Nephron (organoid): ENCODE measurements at regions not wholly inside any gene's neighbourhood (a gene's known extent, or its start where the extent isn't known, plus 50 kb on each side); places are given as distances from the start of the nearest gene placed in this dataset.

ENCODE experiments used
- H3K27ac Mint-ChIP-seq, 3 experiments: 2 replicates each; pipeline ENCODE4 v1.8.0; 2020; ENCODE audit warnings: mixed read lengths in 3 of 3, mild to moderate bottlenecking in 2 of 3, moderate library complexity in 1 of 3
- H3K27me3 Mint-ChIP-seq: 2 replicates; pipeline ENCODE4 v1.8.0; 2021; ENCODE audit warnings: low read depth, mild to moderate bottlenecking, moderate library complexity, mixed read lengths
- H3K36me3 Mint-ChIP-seq: 2 replicates; pipeline ENCODE4 v1.8.0; 2020; ENCODE audit warnings: low read depth, mixed read lengths
- H3K4me1 Mint-ChIP-seq: 2 replicates; pipeline ENCODE4 v1.8.0; 2020; ENCODE audit warnings: mixed read lengths
- H3K4me3 Mint-ChIP-seq, 3 experiments: 2 replicates each; pipeline ENCODE4 v1.8.0; 2020; ENCODE audit warnings: mild to moderate bottlenecking in 3 of 3, mixed read lengths in 3 of 3, moderate library complexity in 2 of 3
- H3K9me3 Mint-ChIP-seq: 2 replicates; pipeline ENCODE4 v1.8.0; 2020; ENCODE audit warnings: mixed read lengths
- TF ChIP-seq, protein P1 (sequence below), 3 experiments: fragments of 200-600 bp; sonication (generic); IDR thresholded peaks; one replicate each; pipeline ENCODE4 v1.5.0; 2021; ENCODE audit warnings: antibody characterized with exemption in 3 of 3; ENCODE audit not compliant: unreplicated experiment in 3 of 3

DNA sequence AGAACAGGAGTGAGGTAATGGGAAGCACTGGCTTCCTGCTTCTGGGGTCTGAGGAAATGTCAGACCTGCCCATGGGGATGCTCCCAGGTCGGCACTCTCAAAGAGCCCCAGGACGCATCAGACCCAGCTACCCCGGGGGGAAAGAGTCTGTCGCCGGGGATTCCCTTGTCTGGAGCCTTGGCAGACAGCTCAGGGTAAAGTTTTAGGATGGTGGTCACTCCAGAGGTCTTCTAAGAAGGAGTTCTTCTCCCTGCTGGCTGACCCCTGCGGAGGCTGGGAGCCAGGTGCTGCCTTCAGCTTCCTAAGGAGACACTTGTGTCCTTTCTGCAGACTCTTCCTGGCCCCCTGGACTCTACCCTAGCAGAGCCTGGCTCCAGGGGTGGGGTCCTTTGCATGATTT is 61.9 kb upstream of the PSEN2 start:
- Mint-ChIP-seq H3K9me3 (no peaks in the 10 kb centered on the region), H3K4me3 (no peak overlapping the region), H3K36me3 (no peaks in the 10 kb centered on the region), H3K27me3 (peaks cover 15% of the 10 kb centered on the region), H3K4me1 (peaks cover 10% of the 10 kb centered on the region), H3K27ac (no peak overlapping the region)
- TF ChIP-seq, protein P1, sequence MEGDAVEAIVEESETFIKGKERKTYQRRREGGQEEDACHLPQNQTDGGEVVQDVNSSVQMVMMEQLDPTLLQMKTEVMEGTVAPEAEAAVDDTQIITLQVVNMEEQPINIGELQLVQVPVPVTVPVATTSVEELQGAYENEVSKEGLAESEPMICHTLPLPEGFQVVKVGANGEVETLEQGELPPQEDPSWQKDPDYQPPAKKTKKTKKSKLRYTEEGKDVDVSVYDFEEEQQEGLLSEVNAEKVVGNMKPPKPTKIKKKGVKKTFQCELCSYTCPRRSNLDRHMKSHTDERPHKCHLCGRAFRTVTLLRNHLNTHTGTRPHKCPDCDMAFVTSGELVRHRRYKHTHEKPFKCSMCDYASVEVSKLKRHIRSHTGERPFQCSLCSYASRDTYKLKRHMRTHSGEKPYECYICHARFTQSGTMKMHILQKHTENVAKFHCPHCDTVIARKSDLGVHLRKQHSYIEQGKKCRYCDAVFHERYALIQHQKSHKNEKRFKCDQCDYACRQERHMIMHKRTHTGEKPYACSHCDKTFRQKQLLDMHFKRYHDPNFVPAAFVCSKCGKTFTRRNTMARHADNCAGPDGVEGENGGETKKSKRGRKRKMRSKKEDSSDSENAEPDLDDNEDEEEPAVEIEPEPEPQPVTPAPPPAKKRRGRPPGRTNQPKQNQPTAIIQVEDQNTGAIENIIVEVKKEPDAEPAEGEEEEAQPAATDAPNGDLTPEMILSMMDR (IDR thresholded peaks at IDR 0.05; ENCODE audit: unreplicated experiment in 3 of 3) = no peak

DNA sequence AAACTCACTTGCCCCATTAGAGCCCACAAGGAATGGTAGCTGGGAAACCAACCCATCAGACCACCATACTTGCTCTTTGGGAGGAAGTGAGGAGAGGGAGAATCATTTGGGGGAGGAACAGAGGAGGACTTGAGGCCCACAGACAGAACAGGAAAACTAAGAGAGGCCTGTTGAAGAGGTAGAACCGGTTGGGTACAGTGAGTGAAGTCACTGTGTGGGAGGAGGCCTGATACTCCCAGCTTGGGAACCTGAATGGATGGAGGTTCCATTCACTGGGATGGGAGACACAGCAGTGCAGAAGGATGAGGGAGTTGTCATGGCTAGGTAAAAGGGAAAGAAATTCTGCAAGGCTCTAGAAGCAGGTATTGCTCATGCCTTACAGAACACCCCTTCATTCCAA is 63.4 kb upstream of the PSEN2 start:
- Mint-ChIP-seq H3K9me3 (no peaks in the 10 kb centered on the region), H3K4me3 (no peak overlapping the region), H3K4me1 (peaks cover 10% of the 10 kb centered on the region), H3K27ac (no peak overlapping the region), H3K36me3 (no peaks in the 10 kb centered on the region), H3K27me3 (peaks cover 15% of the 10 kb centered on the region)
- TF ChIP-seq, protein P1 (IDR thresholded peaks at IDR 0.05; ENCODE audit: unreplicated experiment in 3 of 3) = no peak

DNA sequence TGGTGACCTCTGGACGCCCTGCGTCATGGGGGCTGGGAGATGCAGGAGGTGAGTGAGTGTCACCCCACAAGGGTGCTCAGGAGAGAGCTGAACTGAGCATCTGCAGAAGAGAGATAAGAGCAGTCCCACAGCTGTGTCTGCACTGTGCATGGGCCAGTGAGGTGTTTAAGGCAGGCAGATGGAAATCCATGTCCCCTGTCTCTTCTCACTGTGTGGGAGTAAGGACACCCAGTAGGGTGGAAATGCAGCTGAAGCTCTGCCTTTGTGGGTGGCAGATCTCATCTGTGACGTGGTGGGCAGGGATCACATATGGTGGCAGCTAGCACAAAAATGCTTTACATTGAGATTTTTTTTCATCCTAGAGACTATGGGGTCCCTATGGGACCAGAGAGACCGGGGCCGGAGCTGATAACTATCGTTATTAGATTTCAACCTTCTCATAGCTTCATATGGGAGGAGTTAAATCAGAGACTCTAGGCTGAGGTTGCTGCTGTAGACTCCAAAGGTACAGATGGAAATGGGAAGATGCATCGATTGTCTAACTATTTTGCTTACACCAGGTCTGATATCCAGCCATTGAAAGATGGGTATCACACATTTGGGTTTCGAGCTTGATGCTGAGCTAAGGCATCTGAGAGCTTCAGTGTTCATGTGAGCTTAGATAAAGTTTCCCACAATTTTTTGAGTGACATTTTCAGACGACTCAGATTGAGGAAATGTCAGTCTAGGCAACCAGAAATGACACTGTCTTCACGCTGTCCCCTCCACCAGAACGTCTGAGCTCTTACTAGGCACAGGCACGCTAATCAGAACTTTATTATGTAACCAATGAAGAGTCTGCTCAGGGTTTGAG is 65.3 kb upstream of the PSEN2 start:
- no peaks in the 10 kb centered on the region for H3K9me3 Mint-ChIP-seq
- TF ChIP-seq, protein P1 (IDR thresholded peaks at IDR 0.05; ENCODE audit: unreplicated experiment in 3 of 3) = no peak
- H3K36me3 Mint-ChIP-seq = no peaks in the 10 kb centered on the region
- H3K27me3 Mint-ChIP-seq = peaks cover 8% of the 10 kb centered on the region
- peaks cover 5% of the 10 kb centered on the region for H3K4me1 Mint-ChIP-seq
- no peak overlapping the region for H3K4me3 Mint-ChIP-seq
- no peak overlapping the region for H3K27ac Mint-ChIP-seq

DNA sequence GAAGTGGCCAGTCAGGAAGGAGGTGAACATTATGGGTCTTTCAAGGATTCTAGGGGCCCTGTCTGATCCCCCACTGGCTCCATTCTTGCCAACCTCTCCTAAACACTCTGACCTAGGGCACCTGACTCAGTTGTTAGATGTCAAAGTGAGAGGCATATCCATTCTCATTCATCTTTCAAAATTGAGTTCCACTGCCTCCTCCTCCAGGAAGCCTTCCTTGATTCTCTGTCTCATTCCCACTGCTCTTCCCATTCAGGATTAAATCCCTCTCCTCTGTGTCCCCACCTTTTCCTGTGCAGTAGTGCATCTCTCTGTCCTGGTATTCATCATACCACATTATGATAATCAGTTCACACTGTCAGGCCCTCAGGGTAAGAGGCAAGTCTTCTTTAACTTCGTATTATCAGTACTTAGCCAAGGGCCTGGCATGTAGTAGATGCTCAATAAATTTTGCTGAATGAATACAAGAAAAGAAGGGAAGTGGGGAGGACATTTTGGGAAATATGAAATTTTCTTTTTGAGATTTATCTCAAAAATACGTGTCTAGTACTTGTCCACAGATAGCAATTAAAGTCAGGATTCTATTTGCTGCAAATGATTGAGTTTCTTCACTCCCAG is 61.8 kb upstream of the ITPKB start:
- TF ChIP-seq, protein P1 (IDR thresholded peaks at IDR 0.05; ENCODE audit: unreplicated experiment in 3 of 3) = no peak
- Mint-ChIP-seq H3K27ac (no peak overlapping the region), H3K4me1 (peaks cover 5% of the 10 kb centered on the region), H3K27me3 (peaks cover 3% of the 10 kb centered on the region), H3K36me3 (no peaks in the 10 kb centered on the region), H3K4me3 (no peak overlapping the region), H3K9me3 (no peaks in the 10 kb centered on the region)

DNA sequence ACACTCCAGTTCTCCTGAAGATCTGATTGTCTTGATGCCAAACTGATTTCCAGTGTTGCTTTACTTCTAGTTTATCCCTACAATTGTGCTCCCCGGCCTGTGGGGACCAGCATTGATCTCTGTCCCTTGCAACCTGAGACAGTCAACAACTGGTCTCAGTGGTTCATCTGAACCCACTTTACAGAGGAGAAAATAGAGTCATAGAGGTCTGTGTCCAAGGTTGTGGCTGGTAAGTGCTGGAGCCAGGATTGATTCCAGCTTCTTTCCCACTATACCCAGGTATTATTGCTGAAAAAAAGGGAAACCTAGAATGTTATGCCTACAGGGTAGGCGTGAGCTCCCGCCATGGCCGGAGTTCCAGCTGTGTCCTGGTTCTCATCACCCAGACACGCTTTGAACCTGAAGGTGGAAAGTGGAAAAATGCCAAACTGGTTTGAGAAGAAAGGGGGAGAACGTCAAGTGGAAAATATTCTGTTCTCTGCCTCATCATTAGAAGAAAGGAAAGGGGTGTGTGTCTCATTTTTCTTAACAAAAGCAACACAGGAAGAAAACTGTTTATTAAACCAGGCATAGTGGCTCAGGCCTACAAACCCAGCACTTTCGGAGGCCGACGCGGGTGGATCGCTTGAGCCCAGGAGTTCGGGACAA is 60.7 kb upstream of the ITPKB start:
- TF ChIP-seq, protein P1 (IDR thresholded peaks at IDR 0.05; ENCODE audit: unreplicated experiment in 3 of 3) = no peak
- Mint-ChIP-seq H3K27me3 (peaks cover 3% of the 10 kb centered on the region), H3K4me1 (peaks cover 3% of the 10 kb centered on the region), H3K9me3 (no peaks in the 10 kb centered on the region), H3K27ac (peak overlapping the region in 1 of 3 experiments; percentile 8), H3K36me3 (no peaks in the 10 kb centered on the region), H3K4me3 (no peak overlapping the region)
